HG03064 (cell line): ENCODE measurements at regions not wholly inside any gene's neighbourhood (a gene's known extent, or its start where the extent isn't known, plus 50 kb on each side); places are given as distances from the start of the nearest gene placed in this dataset.

Source experiments
- ATAC-seq: cut with Tn5 transposase; IDR thresholded peaks from one replicate; pipeline ENCODE4 v1.9.1; 2021; ENCODE audit warnings: low read depth; ENCODE audit not compliant: unreplicated experiment

- no peak for ATAC-seq
These were observed 96.3 kb upstream of the DPYD start for GRCh38 chr1:98017184-98017583.

GRCh38 chr1:98008373-98008772, 87.5 kb upstream of the DPYD start:
- no peak for ATAC-seq

- no peak for ATAC-seq
These were observed 84.6 kb upstream of the DPYD start for GRCh38 chr1:98005326-98006010.

GRCh38 chr1:98003442-98003841, 82.6 kb upstream of the DPYD start:
- no peak for ATAC-seq

- ATAC-seq = no peak
These were observed 81.5 kb upstream of the DPYD start for GRCh38 chr1:98002288-98002687.

- ATAC-seq = no peak
These were observed 80.9 kb upstream of the DPYD start for GRCh38 chr1:98001764-98002163.

GRCh38 chr1:97999320-97999719, 78.5 kb upstream of the DPYD start:
- ATAC-seq = no peak

- no peak for ATAC-seq
These were observed 76.0 kb upstream of the DPYD start for GRCh38 chr1:97996880-97997279.

GRCh38 chr1:97989094-97989680, 68.4 kb upstream of the DPYD start:
- no peak for ATAC-seq

GRCh38 chr1:97986041-97987005, 65.5 kb upstream of the DPYD start:
- ATAC-seq = no peak

GRCh38 chr1:97983126-97983525, 62.3 kb upstream of the DPYD start:
- no peak for ATAC-seq

- no peak for ATAC-seq
These were observed 59.7 kb upstream of the DPYD start for GRCh38 chr1:97980530-97980929.

- ATAC-seq = no peak
These were observed 56.0 kb upstream of the DPYD start for GRCh38 chr1:97976801-97977200.
